Activated naive CD4-positive, alpha-beta T cell treated with anti-CD3 and anti-CD28 coated beads, Interleukin-2, amount 50 U/mL, for 24 hours (primary cell): ENCODE measurements at regions not wholly inside any gene's neighbourhood (a gene's known extent, or its start where the extent isn't known, plus 50 kb on each side); places are given as distances from the start of the nearest gene placed in this dataset.
"Not testable (repeated sequence)": the region's sequence is repeated elsewhere in the genome, so short reads cannot be mapped to it uniquely, and the experiment has no call there.

Experiments used
- H3K27ac Mint-ChIP-seq: one replicate; pipeline ENCODE4 v1.8.0; 2021; ENCODE audit warnings: mild to moderate bottlenecking, mixed read lengths
- H3K27me3 Mint-ChIP-seq: one replicate; pipeline ENCODE4 v1.8.0; 2021; ENCODE audit warnings: mixed read lengths
- H3K36me3 Mint-ChIP-seq: one replicate; pipeline ENCODE4 v1.8.0; 2021; ENCODE audit warnings: mixed read lengths
- H3K4me1 Mint-ChIP-seq: one replicate; pipeline ENCODE4 v1.8.0; 2021; ENCODE audit warnings: mixed read lengths
- H3K4me3 Mint-ChIP-seq: one replicate; pipeline ENCODE4 v1.8.0; 2021; ENCODE audit warnings: mild to moderate bottlenecking, mixed read lengths
- H3K9me3 Mint-ChIP-seq: one replicate; pipeline ENCODE4 v1.8.0; 2021; ENCODE audit warnings: mixed read lengths

GRCh38 chr2:155958834-155959233, 373.7 kb downstream of the NR4A2 start:
- Mint-ChIP-seq H3K4me1 (no peaks in the 10 kb centered on the region), H3K36me3 (no peaks in the 10 kb centered on the region), H3K27ac (no peak overlapping the region), H3K27me3 (no peaks in the 10 kb centered on the region), H3K4me3 (no peak overlapping the region), H3K9me3 (no peaks in the 10 kb centered on the region)

DNA sequence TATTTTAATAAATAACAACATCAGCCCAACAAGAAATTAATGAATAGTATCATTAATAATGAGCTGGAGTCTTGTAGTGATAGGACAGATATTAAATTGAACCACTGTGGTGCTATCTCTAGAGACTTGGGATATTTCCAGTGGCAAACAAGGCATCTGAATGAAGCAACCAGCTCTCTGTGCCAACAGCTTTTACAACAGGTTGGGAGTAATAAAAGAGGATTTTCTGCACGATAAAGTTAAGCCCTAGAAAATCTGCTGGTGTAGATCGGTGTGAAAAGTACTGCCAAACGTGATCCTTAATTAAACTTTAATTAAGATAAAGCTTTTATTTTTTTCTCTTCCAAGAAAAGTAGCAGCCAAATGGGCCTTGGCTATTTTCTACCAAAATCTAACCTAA, 385.5 kb downstream of the NR4A2 start:
- no peak overlapping the region for H3K27ac Mint-ChIP-seq
- no peaks in the 10 kb centered on the region for H3K36me3 Mint-ChIP-seq
- no peak overlapping the region for H3K4me3 Mint-ChIP-seq
- H3K27me3 Mint-ChIP-seq, result no peaks in the 10 kb centered on the region
- no peaks in the 10 kb centered on the region for H3K9me3 Mint-ChIP-seq
- no peaks in the 10 kb centered on the region for H3K4me1 Mint-ChIP-seq

- Mint-ChIP-seq H3K4me3 (no peak overlapping the region), H3K27ac (no peak overlapping the region), H3K36me3 (no peaks in the 10 kb centered on the region), H3K9me3 (no peaks in the 10 kb centered on the region), H3K27me3 (peaks cover 3% of the 10 kb centered on the region), H3K4me1 (no peaks in the 10 kb centered on the region)
Observed at GRCh38 chr2:155944218-155944617, 388.3 kb downstream of the NR4A2 start.

- no peak overlapping the region for H3K4me3 Mint-ChIP-seq
- H3K36me3 Mint-ChIP-seq, result no peaks in the 10 kb centered on the region
- no peaks in the 10 kb centered on the region for H3K27me3 Mint-ChIP-seq
- H3K27ac Mint-ChIP-seq, result no peak overlapping the region
- H3K4me1 Mint-ChIP-seq, result no peaks in the 10 kb centered on the region
- H3K9me3 Mint-ChIP-seq, result peaks cover 5% of the 10 kb centered on the region
Observed at GRCh38 chr2:155930312-155930711, 402.2 kb downstream of the NR4A2 start.

DNA sequence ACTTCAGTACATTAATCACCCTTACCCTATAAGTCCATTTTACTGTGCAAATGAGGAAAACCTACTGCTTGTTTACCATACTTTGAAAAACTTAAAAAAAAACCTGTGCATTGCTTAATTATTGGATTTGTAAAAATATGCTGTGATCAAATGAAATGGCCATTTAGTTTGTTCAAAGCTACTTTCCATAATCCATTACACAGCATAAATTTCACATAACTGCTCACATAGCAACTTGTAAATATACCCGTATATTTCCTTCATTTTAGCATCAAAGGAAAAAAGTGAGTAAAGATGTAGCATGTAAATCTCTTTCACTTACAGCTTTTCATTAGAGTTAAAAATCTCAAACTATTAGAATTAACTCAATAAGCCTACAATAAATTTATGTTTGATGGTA, 415.1 kb downstream of the NR4A2 start:
- no peak overlapping the region for H3K27ac Mint-ChIP-seq
- H3K4me1 Mint-ChIP-seq, result no peaks in the 10 kb centered on the region
- H3K27me3 Mint-ChIP-seq, result no peaks in the 10 kb centered on the region
- H3K9me3 Mint-ChIP-seq, result no peaks in the 10 kb centered on the region
- H3K36me3 Mint-ChIP-seq, result no peaks in the 10 kb centered on the region
- H3K4me3 Mint-ChIP-seq, result no peak overlapping the region

- no peak overlapping the region for H3K27ac Mint-ChIP-seq
- H3K9me3 Mint-ChIP-seq, result no peaks in the 10 kb centered on the region
- no peaks in the 10 kb centered on the region for H3K27me3 Mint-ChIP-seq
- H3K4me3 Mint-ChIP-seq, result no peak overlapping the region
- H3K36me3 Mint-ChIP-seq, result no peaks in the 10 kb centered on the region
- no peaks in the 10 kb centered on the region for H3K4me1 Mint-ChIP-seq
Observed at GRCh38 chr2:155913356-155913755, 419.2 kb downstream of the NR4A2 start.

DNA sequence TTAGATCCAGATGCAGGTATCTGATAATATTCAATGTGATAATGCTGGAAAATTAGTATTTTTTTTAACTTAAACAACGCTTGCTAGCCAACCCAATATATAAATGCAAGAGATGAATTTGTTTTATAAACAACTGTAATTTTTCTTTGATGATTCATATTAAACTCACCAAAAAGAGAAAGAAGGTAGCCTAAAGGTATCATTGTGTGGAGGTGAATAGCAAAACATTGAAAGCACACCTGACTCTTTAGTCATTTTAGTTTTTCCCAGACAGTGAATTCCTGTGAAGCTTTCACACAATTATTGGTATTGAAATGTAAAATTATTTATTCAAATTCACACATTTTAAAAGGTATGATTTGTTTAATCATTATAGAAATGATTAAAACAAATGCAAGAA, 424.0 kb downstream of the NR4A2 start:
- Mint-ChIP-seq H3K4me1 (no peaks in the 10 kb centered on the region), H3K36me3 (no peaks in the 10 kb centered on the region), H3K27ac (no peak overlapping the region), H3K4me3 (no peak overlapping the region), H3K27me3 (no peaks in the 10 kb centered on the region), H3K9me3 (no peaks in the 10 kb centered on the region)

GRCh38 chr2:155907211-155907610, 425.3 kb downstream of the NR4A2 start:
- Mint-ChIP-seq H3K36me3 (no peaks in the 10 kb centered on the region), H3K27ac (no peak overlapping the region), H3K9me3 (no peaks in the 10 kb centered on the region), H3K4me3 (no peak overlapping the region), H3K27me3 (no peaks in the 10 kb centered on the region), H3K4me1 (no peaks in the 10 kb centered on the region)

DNA sequence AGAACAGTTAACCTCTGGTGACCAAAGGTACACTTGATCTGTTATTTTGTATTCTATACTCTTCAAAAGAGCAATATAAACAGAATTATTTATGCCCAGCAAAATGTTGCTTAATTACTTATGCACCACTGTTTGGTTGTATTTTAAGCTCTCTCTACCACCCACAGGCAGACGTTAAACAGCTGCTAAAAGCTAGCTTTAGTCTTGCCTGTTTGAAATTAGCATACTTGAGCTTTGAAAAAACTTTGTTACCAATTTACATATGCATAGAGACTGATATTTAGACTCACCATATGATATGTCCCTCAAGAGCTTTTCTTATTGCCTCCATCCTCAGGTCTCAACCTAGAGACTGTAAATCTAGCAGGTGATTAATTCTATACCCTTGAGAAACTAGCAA, 426.9 kb downstream of the NR4A2 start:
- no peak overlapping the region for H3K27ac Mint-ChIP-seq
- no peaks in the 10 kb centered on the region for H3K9me3 Mint-ChIP-seq
- no peaks in the 10 kb centered on the region for H3K27me3 Mint-ChIP-seq
- no peaks in the 10 kb centered on the region for H3K36me3 Mint-ChIP-seq
- H3K4me3 Mint-ChIP-seq, result no peak overlapping the region
- H3K4me1 Mint-ChIP-seq, result no peaks in the 10 kb centered on the region

- no peak overlapping the region for H3K4me3 Mint-ChIP-seq
- no peaks in the 10 kb centered on the region for H3K9me3 Mint-ChIP-seq
- H3K27ac Mint-ChIP-seq, result no peak overlapping the region
- no peaks in the 10 kb centered on the region for H3K4me1 Mint-ChIP-seq
- no peaks in the 10 kb centered on the region for H3K36me3 Mint-ChIP-seq
- H3K27me3 Mint-ChIP-seq, result no peaks in the 10 kb centered on the region
Observed at GRCh38 chr2:155904720-155905119, 427.8 kb downstream of the NR4A2 start.

DNA sequence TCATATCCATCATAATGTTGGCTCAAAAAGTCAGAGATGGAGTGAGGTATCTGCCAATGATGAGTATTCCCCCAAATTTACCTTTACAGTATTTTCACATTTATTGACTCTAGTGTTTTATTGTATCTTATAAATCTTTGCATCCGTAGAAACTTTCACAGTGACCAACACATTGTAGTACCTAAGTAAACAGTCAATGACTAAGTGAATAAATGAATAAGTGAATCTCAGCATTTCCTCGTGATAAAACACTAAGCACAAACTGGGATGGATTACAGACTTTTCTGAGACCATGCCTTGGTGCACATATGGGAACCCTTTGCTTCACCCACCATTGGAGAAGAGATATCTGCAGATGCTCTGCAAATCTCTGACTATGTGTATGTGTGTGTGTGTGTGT, 429.9 kb downstream of the NR4A2 start:
- Mint-ChIP-seq H3K4me3 (no peak overlapping the region), H3K4me1 (no peaks in the 10 kb centered on the region), H3K9me3 (no peaks in the 10 kb centered on the region), H3K27me3 (no peaks in the 10 kb centered on the region), H3K36me3 (no peaks in the 10 kb centered on the region), H3K27ac (no peak overlapping the region)

DNA sequence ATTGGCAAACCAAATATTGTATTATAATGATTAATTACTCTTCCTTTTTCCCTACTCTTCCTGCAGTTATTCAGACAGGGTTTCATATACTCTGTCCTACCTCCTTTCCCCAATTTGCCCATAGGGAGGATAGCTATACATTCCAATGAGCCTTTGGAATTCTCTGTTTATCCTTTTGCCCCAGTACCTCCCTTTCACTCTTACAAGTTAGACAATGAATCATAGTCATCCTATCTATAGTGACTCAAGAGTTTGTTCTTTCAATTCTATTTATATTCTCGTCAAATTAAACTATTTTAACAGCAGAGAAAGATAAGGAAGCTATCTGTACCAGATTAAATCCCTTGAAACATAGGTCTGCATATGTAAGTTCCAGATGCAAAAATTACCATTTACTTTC, 437.5 kb downstream of the NR4A2 start:
- Mint-ChIP-seq H3K9me3 (peaks cover 8% of the 10 kb centered on the region), H3K4me3 (no peak overlapping the region), H3K4me1 (no peaks in the 10 kb centered on the region)

GRCh38 chr2:155880382-155880781, 452.1 kb downstream of the NR4A2 start:
- H3K9me3 Mint-ChIP-seq, result peaks cover 31% of the 10 kb centered on the region
- H3K36me3 Mint-ChIP-seq, H3K4me1 Mint-ChIP-seq, H3K27me3 Mint-ChIP-seq, H3K4me3 Mint-ChIP-seq, H3K27ac Mint-ChIP-seq: not testable (repeated sequence)

More for the DNA sequence above, 437.5 kb downstream of the NR4A2 start:
- Mint-ChIP-seq H3K36me3 (no peaks in the 10 kb centered on the region), H3K27ac (no peak overlapping the region), H3K27me3 (no peaks in the 10 kb centered on the region)

GRCh38 chr2:155879900-155880299, 452.6 kb downstream of the NR4A2 start:
- H3K36me3 Mint-ChIP-seq, H3K4me3 Mint-ChIP-seq, H3K27ac Mint-ChIP-seq, H3K4me1 Mint-ChIP-seq, H3K27me3 Mint-ChIP-seq: not testable (repeated sequence)
- H3K9me3 Mint-ChIP-seq, result peaks cover 31% of the 10 kb centered on the region

DNA sequence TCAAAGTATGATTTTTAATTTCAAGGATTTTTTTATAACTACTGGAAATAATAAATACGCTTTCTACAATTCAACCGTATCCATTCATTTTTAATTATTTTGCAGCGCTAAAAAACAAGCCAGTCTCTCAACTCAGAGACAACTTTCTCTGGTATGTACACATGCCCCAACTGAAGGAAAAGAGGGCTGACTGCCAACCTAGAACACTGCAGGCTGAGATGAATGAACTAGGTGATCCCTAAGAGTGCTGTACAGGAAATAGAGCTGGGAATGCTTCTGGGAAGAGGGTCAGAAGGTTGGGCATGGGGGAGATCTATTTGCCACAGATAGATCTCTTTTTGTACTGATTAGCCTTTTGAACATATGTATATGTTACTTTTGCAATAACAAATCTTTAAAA, 460.1 kb downstream of the NR4A2 start:
- no peak overlapping the region for H3K4me3 Mint-ChIP-seq
- no peaks in the 10 kb centered on the region for H3K36me3 Mint-ChIP-seq
- no peak overlapping the region for H3K27ac Mint-ChIP-seq
- H3K27me3 Mint-ChIP-seq, result peaks cover 1% of the 10 kb centered on the region
- H3K4me1 Mint-ChIP-seq, result no peaks in the 10 kb centered on the region
- H3K9me3 Mint-ChIP-seq, result peaks cover 5% of the 10 kb centered on the region

DNA sequence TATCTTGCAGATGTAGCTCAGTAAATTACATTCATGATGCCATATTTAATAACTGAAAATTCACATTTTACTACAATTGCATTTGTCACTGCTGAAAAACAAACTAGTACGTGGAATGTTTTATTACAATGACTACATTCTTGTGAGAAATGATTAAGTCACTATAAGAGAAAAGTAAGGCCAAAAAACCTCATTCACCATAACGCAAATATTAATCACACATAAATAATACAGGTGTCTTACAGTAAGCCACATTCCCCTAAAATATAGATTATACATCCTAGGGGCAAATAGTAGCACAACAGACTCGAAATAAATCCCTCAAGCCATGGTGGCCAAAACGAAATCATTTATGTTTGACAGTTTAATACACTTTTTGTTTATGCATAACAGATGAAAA, 460.6 kb downstream of the NR4A2 start:
- Mint-ChIP-seq H3K36me3 (no peaks in the 10 kb centered on the region), H3K27me3 (peaks cover 1% of the 10 kb centered on the region), H3K4me1 (no peaks in the 10 kb centered on the region), H3K9me3 (peaks cover 5% of the 10 kb centered on the region), H3K27ac (no peak overlapping the region), H3K4me3 (no peak overlapping the region)

GRCh38 chr2:155867564-155867963, 465.0 kb downstream of the NR4A2 start:
- no peaks in the 10 kb centered on the region for H3K36me3 Mint-ChIP-seq
- peaks cover 1% of the 10 kb centered on the region for H3K27me3 Mint-ChIP-seq
- no peaks in the 10 kb centered on the region for H3K9me3 Mint-ChIP-seq
- no peaks in the 10 kb centered on the region for H3K4me1 Mint-ChIP-seq
- H3K4me3 Mint-ChIP-seq, result no peak overlapping the region
- no peak overlapping the region for H3K27ac Mint-ChIP-seq

- H3K36me3 Mint-ChIP-seq, result no peaks in the 10 kb centered on the region
- peaks cover under 1% of the 10 kb centered on the region for H3K27me3 Mint-ChIP-seq
- no peaks in the 10 kb centered on the region for H3K9me3 Mint-ChIP-seq
- no peak overlapping the region for H3K4me3 Mint-ChIP-seq
- no peak overlapping the region for H3K27ac Mint-ChIP-seq
- H3K4me1 Mint-ChIP-seq, result no peaks in the 10 kb centered on the region
Observed at GRCh38 chr2:155866477-155866876, 466.0 kb downstream of the NR4A2 start.
